GM23248 (cell line): ENCODE measurements at regions not wholly inside any gene's neighbourhood (a gene's known extent, or its start where the extent isn't known, plus 50 kb on each side); places are given as distances from the start of the nearest gene placed in this dataset.

ENCODE experiments used
- DNase-seq: peaks from one replicate; pipeline ENCODE4 v3.0.0-alpha.2; 2015
- H2AFZ ChIP-seq: fragments of 200-600 bp; sonication (generic); 2 replicates; pipeline ENCODE4 v1.6.1; 2016; ENCODE audit warnings: antibody characterized with exemption
- H3F3A ChIP-seq: fragments of 200-600 bp; sonication (generic); 2 replicates; pipeline ENCODE4 v1.6.1; 2016; ENCODE audit warnings: mild to moderate bottlenecking, antibody characterized with exemption, mixed run types; ENCODE audit not compliant: insufficient read depth
- H3K27ac ChIP-seq: fragments of 200-600 bp; sonication (generic); 2 replicates; pipeline ENCODE4 v1.5.1; 2016; ENCODE audit warnings: mild to moderate bottlenecking
- H3K27me3 ChIP-seq: fragments of 200-600 bp; sonication (generic); replicated peaks from 2 replicates; pipeline ENCODE4 v1.6.1; 2016; ENCODE audit warnings: mild to moderate bottlenecking; ENCODE audit not compliant: insufficient read depth
- H3K36me3 ChIP-seq: fragments of 200-600 bp; sonication (generic); 2 replicates; pipeline ENCODE4 v1.6.1; 2016; ENCODE audit warnings: low read depth, mild to moderate bottlenecking
- H3K4me1 ChIP-seq: fragments of 200-600 bp; sonication (generic); 2 replicates; pipeline ENCODE4 v1.6.1; 2016; ENCODE audit warnings: mild to moderate bottlenecking; ENCODE audit not compliant: insufficient read depth
- H3K4me2 ChIP-seq: fragments of 200-600 bp; sonication (generic); one replicate; pipeline ENCODE4 v1.6.1; 2016; ENCODE audit warnings: mild to moderate bottlenecking; ENCODE audit not compliant: unreplicated experiment
- H3K4me3 ChIP-seq: fragments of 200-600 bp; sonication (generic); 2 replicates; pipeline ENCODE4 v1.5.1; 2016; ENCODE audit warnings: mild to moderate bottlenecking
- H3K79me2 ChIP-seq: fragments of 200-600 bp; sonication (generic); 2 replicates; pipeline ENCODE4 v1.6.1; 2016; ENCODE audit warnings: mild to moderate bottlenecking; ENCODE audit not compliant: insufficient read depth
- H3K9ac ChIP-seq: fragments of 200-600 bp; sonication (generic); 2 replicates; pipeline ENCODE4 v1.6.1; 2016; ENCODE audit warnings: mild to moderate bottlenecking
- H3K9me2 ChIP-seq: fragments of 200-600 bp; sonication (generic); 2 replicates; pipeline ENCODE4 v1.6.1; 2016; ENCODE audit warnings: mixed run types, mild to moderate bottlenecking, moderate library complexity; ENCODE audit not compliant: insufficient read depth
- H3K9me3 ChIP-seq: fragments of 200-600 bp; sonication (generic); one replicate; pipeline ENCODE4 v1.6.1; 2017; ENCODE audit warnings: low read depth
- H4K20me1 ChIP-seq: fragments of 200-600 bp; sonication (generic); 2 replicates; pipeline ENCODE4 v1.6.0; 2016; ENCODE audit not compliant: insufficient read depth
- EZH2 ChIP-seq: fragments of 200-600 bp; sonication (generic); IDR thresholded peaks from 2 replicates; pipeline ENCODE4 v1.6.1; 2018; ENCODE audit warnings: antibody characterized with exemption, mild to moderate bottlenecking; ENCODE audit not compliant: insufficient read depth, poor library complexity, severe bottlenecking
- EZH2phosphoT487 ChIP-seq: fragments of 200-600 bp; sonication (generic); IDR thresholded peaks from 2 replicates; pipeline ENCODE4 v1.6.1; 2018; ENCODE audit warnings: antibody characterized with exemption, moderate library complexity, mild to moderate bottlenecking, low read depth; ENCODE audit not compliant: insufficient read depth
- WGBS, 2 experiments: methylation state at CpG; one replicate each; pipeline ENCODE4 v1.1.6; 2015 to 2017; ENCODE audit warnings: low lambda C conversion rate in 2 of 2, low coverage in 1 of 2; ENCODE audit errors: missing lambda C conversion rate in 2 of 2; 5-methylcytosine and 5-hydroxymethylcytosine counted together
- in situ Hi-C: fragments of 300-500 bp; cut with MboI; formaldehyde crosslinking; loops from 2 replicates; pipeline ENCODE4 v1.15.0; 2020

DNA sequence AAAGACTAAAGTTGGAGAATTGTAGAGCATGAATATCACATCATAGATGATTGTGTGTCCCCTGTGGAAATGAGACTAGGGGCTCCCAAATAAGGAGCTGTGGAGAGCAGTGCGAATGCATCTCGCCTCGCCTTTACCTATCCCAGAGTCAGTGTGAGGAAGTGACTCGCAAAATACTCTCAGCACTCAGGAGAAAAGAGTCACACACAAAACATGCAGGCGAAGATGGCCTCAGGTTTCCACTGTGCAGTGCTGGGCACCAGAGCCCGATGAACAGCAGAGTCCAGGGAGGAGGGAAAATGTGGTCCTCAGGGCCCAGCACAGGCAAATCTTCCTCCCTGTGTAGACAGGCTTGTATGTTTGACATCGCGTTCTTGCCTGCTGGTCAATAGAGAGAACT, 126.5 kb upstream of the AFDN start:
- Histone ChIP-seq H3K9ac (no peak overlapping the region), H4K20me1 (no peaks in the 10 kb centered on the region), H3K36me3 (no peaks in the 10 kb centered on the region), H2AFZ (no peak overlapping the region), H3K4me1 (no peaks in the 10 kb centered on the region), H3K79me2 (no peaks in the 10 kb centered on the region), H3K27ac (no peak overlapping the region), H3F3A (no peaks in the 10 kb centered on the region), H3K4me2 (no peak overlapping the region), H3K9me3 (no peaks in the 10 kb centered on the region), H3K4me3 (no peak overlapping the region), H3K27me3 (no peaks in the 10 kb centered on the region), H3K9me2 (no peaks in the 10 kb centered on the region)
- no peak for DNase-seq
- WGBS, 2 experiments, result 80% methylated on average over 8 of the region's 8 CpGs
- in situ Hi-C loops, result no loop called here
- TF ChIP-seq EZH2, result no peak
- no peak for TF ChIP-seq EZH2phosphoT487

DNA sequence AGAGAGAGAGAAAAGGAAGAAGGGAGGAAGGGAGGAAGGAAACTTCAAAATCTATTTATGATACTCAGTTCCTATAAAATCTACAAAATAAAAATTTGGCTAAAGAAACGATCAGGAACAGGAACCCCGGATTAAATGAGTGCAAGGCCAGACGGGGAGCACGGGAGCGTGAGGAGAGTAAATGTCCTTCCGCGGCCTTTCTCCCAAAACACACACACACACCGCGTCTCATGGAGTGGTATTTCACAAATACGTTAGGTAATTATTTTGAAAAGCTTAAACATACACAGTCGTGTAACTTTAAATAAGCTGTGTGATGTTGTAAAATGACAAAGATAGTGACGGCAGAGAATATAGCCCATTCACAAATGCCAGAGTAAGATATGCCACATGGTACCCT, 125.7 kb upstream of the AFDN start:
- Histone ChIP-seq H3K4me3 (no peak overlapping the region), H3K9ac (no peak overlapping the region), H3K4me1 (no peaks in the 10 kb centered on the region), H2AFZ (no peak overlapping the region), H3K36me3 (no peaks in the 10 kb centered on the region), H3K27me3 (no peaks in the 10 kb centered on the region), H3K27ac (no peak overlapping the region), H3F3A (no peaks in the 10 kb centered on the region), H3K9me3 (no peaks in the 10 kb centered on the region), H3K4me2 (no peak overlapping the region), H3K79me2 (no peaks in the 10 kb centered on the region), H4K20me1 (no peaks in the 10 kb centered on the region), H3K9me2 (no peaks in the 10 kb centered on the region)
- in situ Hi-C loops, result no loop called here
- no peak for DNase-seq
- WGBS, 2 experiments, result 84 to 87% methylated on average over 12 of the region's 12 CpGs
- TF ChIP-seq EZH2phosphoT487 (no peak), EZH2 (no peak)

DNA sequence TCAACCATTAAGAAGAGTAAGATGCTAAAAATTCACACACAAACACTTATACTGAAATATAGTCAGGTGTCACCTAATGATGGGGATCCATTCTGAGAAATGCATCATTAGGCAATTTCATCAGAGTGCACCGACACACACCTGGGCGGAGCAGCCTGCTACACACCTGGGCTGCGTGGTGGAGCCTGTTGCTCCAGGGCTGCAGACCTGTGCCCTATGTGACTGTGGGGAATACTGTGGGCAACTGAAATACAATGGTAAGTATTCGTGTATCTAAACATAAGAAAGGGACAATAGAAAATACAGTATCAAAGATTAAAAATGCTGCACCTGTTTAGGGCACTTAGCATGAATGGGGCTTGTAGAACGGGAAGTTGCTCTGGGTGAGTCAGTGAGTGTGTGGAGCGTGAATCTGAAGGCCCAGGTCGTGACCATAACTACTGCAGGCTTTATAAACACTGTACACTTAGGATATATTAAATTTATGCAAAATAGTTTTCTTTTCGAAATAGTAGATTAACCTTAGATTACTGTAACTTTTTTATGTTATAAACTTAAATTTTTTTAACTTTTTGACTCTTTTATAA, 124.4 kb upstream of the AFDN start:
- H3K27me3 ChIP-seq, result no peaks in the 10 kb centered on the region
- no peak for DNase-seq
- no peaks in the 10 kb centered on the region for H3F3A ChIP-seq
- no peaks in the 10 kb centered on the region for H3K9me3 ChIP-seq
- no peak overlapping the region for H3K4me3 ChIP-seq
- no peak for TF ChIP-seq EZH2
- no peak for TF ChIP-seq EZH2phosphoT487
- no peak overlapping the region for H3K9ac ChIP-seq
- no peak overlapping the region for H2AFZ ChIP-seq
- no peaks in the 10 kb centered on the region for H3K4me1 ChIP-seq
- no peaks in the 10 kb centered on the region for H3K36me3 ChIP-seq
- WGBS, 2 experiments, result 56 to 60% methylated on average over 8 of the region's 8 CpGs
- H3K27ac ChIP-seq, result no peak overlapping the region
- H3K4me2 ChIP-seq, result no peak overlapping the region
- H4K20me1 ChIP-seq, result no peaks in the 10 kb centered on the region
- in situ Hi-C loops, result no loop called here
- H3K79me2 ChIP-seq, result no peaks in the 10 kb centered on the region
- no peaks in the 10 kb centered on the region for H3K9me2 ChIP-seq

DNA sequence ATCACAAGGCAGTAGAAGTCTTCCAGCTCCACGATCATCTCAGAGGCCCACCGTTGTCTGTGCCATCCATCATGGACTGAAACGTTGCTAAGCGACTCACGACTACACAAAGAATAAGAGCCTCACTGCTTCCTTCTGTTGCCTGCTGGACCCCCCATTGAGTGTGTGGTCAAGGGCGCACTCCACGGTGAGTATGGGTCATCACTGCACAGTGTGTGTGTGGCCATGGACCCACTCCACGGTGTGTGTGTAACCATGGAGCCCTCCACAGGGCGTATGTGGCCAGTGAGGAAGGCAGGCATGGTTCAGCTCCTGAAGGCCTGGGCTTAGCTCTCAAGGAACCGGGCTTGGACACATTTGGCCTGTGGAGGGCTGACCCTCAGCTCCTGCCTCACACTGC, 123.4 kb upstream of the AFDN start:
- Histone ChIP-seq H3K36me3 (no peaks in the 10 kb centered on the region), H4K20me1 (no peaks in the 10 kb centered on the region), H3F3A (no peaks in the 10 kb centered on the region), H3K9ac (no peak overlapping the region), H3K4me2 (no peak overlapping the region), H3K27me3 (no peaks in the 10 kb centered on the region), H3K4me1 (no peaks in the 10 kb centered on the region), H3K9me2 (no peaks in the 10 kb centered on the region), H3K79me2 (no peaks in the 10 kb centered on the region), H3K9me3 (no peaks in the 10 kb centered on the region), H3K4me3 (no peak overlapping the region), H3K27ac (no peak overlapping the region), H2AFZ (no peak overlapping the region)
- in situ Hi-C loops, result no loop called here
- WGBS, 2 experiments, result 71 to 80% methylated on average over 10 of the region's 10 CpGs
- DNase-seq, result no peak
- TF ChIP-seq EZH2, result no peak
- no peak for TF ChIP-seq EZH2phosphoT487

DNA sequence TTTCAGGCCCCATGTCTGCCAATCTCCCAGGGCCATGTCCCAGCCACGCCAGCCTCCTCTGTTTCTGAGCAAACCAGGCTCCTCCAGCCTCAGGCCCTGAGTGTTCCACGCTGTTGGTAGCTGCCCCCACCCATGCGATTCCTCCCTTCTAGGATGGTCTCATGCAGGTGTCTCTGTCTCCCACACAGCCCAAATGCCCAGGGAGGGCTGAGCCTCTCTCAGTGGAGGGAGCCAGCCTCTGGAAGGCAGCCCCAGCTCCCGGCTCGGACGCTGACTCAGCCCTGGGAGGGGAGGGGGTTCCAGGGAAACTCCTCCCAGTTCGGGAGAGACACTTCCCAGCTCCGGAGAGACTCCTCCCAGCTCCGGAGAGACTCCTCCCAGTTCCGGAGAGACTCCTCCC, 122.9 kb upstream of the AFDN start:
- no peak overlapping the region for H3K4me2 ChIP-seq

More for the DNA sequence above, 122.9 kb upstream of the AFDN start:
- Histone ChIP-seq H3K9me2 (no peaks in the 10 kb centered on the region), H3K4me3 (no peak overlapping the region), H3F3A (no peaks in the 10 kb centered on the region), H3K36me3 (no peaks in the 10 kb centered on the region), H3K27me3 (no peaks in the 10 kb centered on the region), H4K20me1 (no peaks in the 10 kb centered on the region), H3K27ac (no peak overlapping the region), H2AFZ (no peak overlapping the region), H3K9me3 (no peaks in the 10 kb centered on the region), H3K79me2 (no peaks in the 10 kb centered on the region), H3K9ac (no peak overlapping the region), H3K4me1 (no peaks in the 10 kb centered on the region)
- in situ Hi-C loops, result no loop called here
- TF ChIP-seq EZH2phosphoT487, result no peak
- no peak for TF ChIP-seq EZH2
- WGBS, 2 experiments, result 84 to 86% methylated on average over 6 to 10 of the region's 10 CpGs
- DNase-seq, result no peak
